NB4 (cell line): ENCODE measurements at regions not wholly inside any gene's neighbourhood (a gene's known extent, or its start where the extent isn't known, plus 50 kb on each side); places are given as distances from the start of the nearest gene placed in this dataset.
A peak's percentile ranks its signal among the peaks of the same experiment; 100 is the strongest.

ENCODE experiments used
- DNase-seq: peaks from one replicate; pipeline ENCODE4 v3.0.0; 2010; ENCODE audit warnings: low read depth
- H3K4me3 ChIP-seq: one replicate; pipeline ENCODE4 v1.5.1; 2011; ENCODE audit warnings: mild to moderate bottlenecking, low read depth, low read length, moderate library complexity
- CTCF ChIP-seq: IDR thresholded peaks from one replicate; pipeline ENCODE4 v1.5.1; 2012; ENCODE audit warnings: low read depth, low read length
- MYC ChIP-seq: IDR thresholded peaks from 2 replicates; pipeline ENCODE4 v1.6.1; 2011; ENCODE audit warnings: low read depth, low read length
- POLR2A ChIP-seq: IDR thresholded peaks from 2 replicates; pipeline ENCODE4 v1.6.1; 2011; ENCODE audit warnings: mild to moderate bottlenecking; ENCODE audit not compliant: insufficient read length; ENCODE audit errors: extremely low read depth
- TF ChIP-seq, protein P1 (sequence below): IDR thresholded peaks from 2 replicates; pipeline ENCODE4 v1.6.1; 2011; ENCODE audit warnings: low read depth, low read length

- TF ChIP-seq MYC: no peak
- TF ChIP-seq POLR2A: no peak
- no peak for TF ChIP-seq CTCF
- TF ChIP-seq, protein P1, sequence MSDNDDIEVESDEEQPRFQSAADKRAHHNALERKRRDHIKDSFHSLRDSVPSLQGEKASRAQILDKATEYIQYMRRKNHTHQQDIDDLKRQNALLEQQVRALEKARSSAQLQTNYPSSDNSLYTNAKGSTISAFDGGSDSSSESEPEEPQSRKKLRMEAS: no peak
- no peak for DNase-seq
- no peak overlapping the region for H3K4me3 ChIP-seq
Measured at GRCh38 chr2:142307616-142308115, 176.8 kb upstream of the LRP1B start.

- DNase-seq: no peak
- H3K4me3 ChIP-seq: no peak overlapping the region
- no peak for TF ChIP-seq CTCF
- no peak for TF ChIP-seq MYC
- no peak for TF ChIP-seq POLR2A
- TF ChIP-seq, protein P1: no peak
Measured at GRCh38 chr2:142307086-142307485, 176.3 kb upstream of the LRP1B start.

DNA sequence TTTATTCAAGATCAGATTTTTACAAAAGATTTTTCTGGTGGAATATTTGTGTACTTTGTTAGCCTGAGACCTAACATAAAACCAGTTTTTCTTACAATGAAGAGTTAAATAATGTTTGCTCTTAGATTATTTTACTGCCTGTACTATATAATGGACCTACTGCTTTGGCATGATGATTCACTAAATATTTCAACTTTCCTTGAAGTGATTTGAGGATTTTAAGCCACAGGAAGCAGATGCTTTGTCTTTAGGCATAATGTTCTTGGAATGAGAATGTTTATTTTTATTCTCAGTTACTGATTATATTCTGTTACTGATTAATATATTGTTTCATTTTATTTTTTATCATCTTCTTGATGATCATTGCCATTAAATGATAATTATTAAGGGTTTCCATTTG is 175.3 kb upstream of the LRP1B start:
- TF ChIP-seq, protein P1: no peak
- TF ChIP-seq POLR2A (no peak), MYC (no peak), CTCF (no peak)
- no peak for DNase-seq
- no peak overlapping the region for H3K4me3 ChIP-seq

DNA sequence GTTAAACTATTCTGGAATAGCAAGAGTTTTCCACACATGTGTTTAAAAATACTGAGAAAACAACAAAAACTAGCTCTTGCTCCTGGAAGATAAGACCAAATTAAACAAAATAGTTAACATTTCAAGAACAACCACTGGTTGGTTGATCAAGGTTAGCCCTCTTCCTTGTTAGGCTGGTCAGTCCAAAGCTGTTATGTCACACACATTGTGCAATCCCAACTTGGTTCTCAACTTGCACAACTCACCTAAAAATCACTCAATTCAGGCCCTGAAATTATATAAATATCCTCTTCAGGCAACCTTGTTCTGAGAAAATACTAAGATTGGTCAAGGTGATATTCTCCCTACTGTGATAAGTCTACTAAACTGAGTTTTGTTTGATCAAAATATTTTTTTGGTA is 169.7 kb upstream of the LRP1B start:
- TF ChIP-seq, protein P1: no peak
- TF ChIP-seq MYC: no peak
- TF ChIP-seq POLR2A: no peak
- no peak for TF ChIP-seq CTCF
- no peak overlapping the region for H3K4me3 ChIP-seq
- peak; percentile 42 for DNase-seq

DNA sequence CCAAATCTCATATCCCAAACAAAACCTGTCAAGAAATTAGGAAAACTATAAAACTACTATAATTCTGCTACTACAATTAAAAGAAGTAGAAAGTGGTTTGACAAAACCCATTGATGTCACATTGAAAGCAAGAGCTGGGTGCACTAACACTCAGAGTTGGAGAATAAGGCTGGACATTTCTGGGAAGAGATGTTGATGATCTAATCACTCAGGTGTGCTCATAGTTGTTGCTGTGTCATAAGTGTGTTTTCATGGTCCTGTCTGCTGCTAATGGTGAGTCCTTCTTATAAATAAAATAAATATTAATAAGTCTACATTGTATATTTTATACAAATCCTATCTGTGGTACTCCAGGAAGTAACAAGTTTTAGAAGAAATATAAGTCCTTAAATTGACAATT is 168.2 kb upstream of the LRP1B start:
- DNase-seq: no peak
- TF ChIP-seq, protein P1: no peak
- TF ChIP-seq CTCF (no peak), MYC (no peak)
- no peak overlapping the region for H3K4me3 ChIP-seq

DNA sequence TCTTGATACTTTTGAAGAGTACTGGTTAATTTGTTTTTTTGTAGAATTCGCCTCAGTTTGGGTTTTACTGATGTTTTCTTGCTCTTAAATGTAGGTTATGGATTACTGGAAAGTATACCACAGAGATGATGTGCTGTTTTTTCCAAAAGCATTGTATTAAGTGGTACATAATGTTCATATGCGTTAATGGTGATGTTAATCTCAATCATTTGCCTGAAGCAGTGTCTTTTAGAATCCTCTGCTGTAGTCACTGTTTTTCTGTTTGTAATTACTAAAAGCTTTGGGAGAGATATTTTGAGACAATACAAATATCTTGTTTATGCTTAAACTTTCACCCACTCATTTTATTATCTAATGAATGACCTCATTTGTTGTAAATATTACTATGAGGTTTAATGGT is 163.4 kb upstream of the LRP1B start:
- DNase-seq: no peak
- no peak overlapping the region for H3K4me3 ChIP-seq
- TF ChIP-seq CTCF (no peak), POLR2A (no peak), MYC (no peak)
- TF ChIP-seq, protein P1: no peak
